Activated T-helper 1 cell treated with anti-CD3 and anti-CD28 coated beads, Interleukin-2, amount 50 U/mL, for 16 hours (primary cell): ENCODE measurements at regions not wholly inside any gene's neighbourhood (a gene's known extent, or its start where the extent isn't known, plus 50 kb on each side); places are given as distances from the start of the nearest gene placed in this dataset.
"Not testable (repeated sequence)": the region's sequence is repeated elsewhere in the genome, so short reads cannot be mapped to it uniquely, and the experiment has no call there.

Experiments
- DNase-seq, 2 donors: peaks; one replicate each; pipeline ENCODE4 v3.0.0-alpha.2; 2020; ENCODE audit warnings: low read depth in 1 of 2, low spot score in 1 of 2

- no peak for DNase-seq
Measured at GRCh38 chr15:69855258-69856000, 242.3 kb downstream of the TLE3 start.

GRCh38 chr15:69857250-69857649, 240.5 kb downstream of the TLE3 start:
- no peak for DNase-seq

- DNase-seq = no peak
Measured at GRCh38 chr15:69857686-69858391, 239.9 kb downstream of the TLE3 start.

GRCh38 chr15:69858456-69858855, 239.3 kb downstream of the TLE3 start:
- no peak for DNase-seq

- no peak for DNase-seq
Measured at GRCh38 chr15:69859866-69860265, 237.9 kb downstream of the TLE3 start.

GRCh38 chr15:69860321-69860720, 237.4 kb downstream of the TLE3 start:
- DNase-seq = no peak

- no peak for DNase-seq
Measured at GRCh38 chr15:69860921-69861320, 236.8 kb downstream of the TLE3 start.

- DNase-seq = no peak
Measured at GRCh38 chr15:69861331-69862171, 236.2 kb downstream of the TLE3 start.

GRCh38 chr15:69862540-69862939, 235.2 kb downstream of the TLE3 start:
- no peak for DNase-seq

- no peak for DNase-seq
Measured at GRCh38 chr15:69863446-69863845, 234.3 kb downstream of the TLE3 start.

GRCh38 chr15:69865369-69865768, 232.3 kb downstream of the TLE3 start:
- DNase-seq = no peak

GRCh38 chr15:69868756-69869155, 229.0 kb downstream of the TLE3 start:
- DNase-seq = no peak

GRCh38 chr15:69869291-69869690, 228.4 kb downstream of the TLE3 start:
- DNase-seq = no peak

- no peak for DNase-seq
Measured at GRCh38 chr15:69869881-69870505, 227.7 kb downstream of the TLE3 start.

GRCh38 chr15:69871511-69872134, 226.1 kb downstream of the TLE3 start:
- DNase-seq = no peak

GRCh38 chr15:69873807-69874206, 223.9 kb downstream of the TLE3 start:
- DNase-seq = no peak

GRCh38 chr15:69874321-69874720, 223.4 kb downstream of the TLE3 start:
- no peak for DNase-seq

- DNase-seq = no peak
Measured at GRCh38 chr15:69876064-69876940, 221.4 kb downstream of the TLE3 start.

GRCh38 chr15:69879963-69880362, 217.8 kb downstream of the TLE3 start:
- not testable (repeated sequence) for DNase-seq
